ENCODE measurements at regions not wholly inside any gene's neighbourhood (a gene's known extent, or its start where the extent isn't known, plus 50 kb on each side); places are given as distances from the start of the nearest gene placed in this dataset.
"Not testable (repeated sequence)": the region's sequence is repeated elsewhere in the genome, so short reads cannot be mapped to it uniquely, and the experiment has no call there.

- no peak overlapping the region for H3K27ac Mint-ChIP-seq
- no peaks in the 10 kb centered on the region for H3K4me1 Mint-ChIP-seq (ENCODE audit: low read depth)
- H3K9me3 Mint-ChIP-seq: no peaks in the 10 kb centered on the region
- peaks cover 26% of the 10 kb centered on the region for H3K27me3 Mint-ChIP-seq
- H3K4me3 Mint-ChIP-seq: no peak overlapping the region
- intact Hi-C loops (cut with micrococcal nuclease): no loop called here
- H3K36me3 Mint-ChIP-seq (ENCODE audit: low read depth): no peaks in the 10 kb centered on the region
Measured at GRCh38 chr22:27075028-27075678, 417.8 kb downstream of the MIAT start.

GRCh38 chr22:27075891-27076290 lies 418.5 kb downstream of the MIAT start:
- no peak overlapping the region for H3K27ac Mint-ChIP-seq
- intact Hi-C loops (cut with micrococcal nuclease): no loop called here
- no peak overlapping the region for H3K4me3 Mint-ChIP-seq
- peaks cover 30% of the 10 kb centered on the region for H3K27me3 Mint-ChIP-seq
- H3K4me1 Mint-ChIP-seq (ENCODE audit: low read depth): no peaks in the 10 kb centered on the region
- H3K9me3 Mint-ChIP-seq: no peaks in the 10 kb centered on the region
- no peaks in the 10 kb centered on the region for H3K36me3 Mint-ChIP-seq (ENCODE audit: low read depth)

GRCh38 chr22:27078064-27078463 lies 420.7 kb downstream of the MIAT start:
- H3K4me1 Mint-ChIP-seq (ENCODE audit: low read depth); intact Hi-C loops (cut with micrococcal nuclease); H3K36me3 Mint-ChIP-seq (ENCODE audit: low read depth); H3K9me3 Mint-ChIP-seq; H3K27ac Mint-ChIP-seq; H3K4me3 Mint-ChIP-seq: not testable (repeated sequence)
- H3K27me3 Mint-ChIP-seq: peaks cover 32% of the 10 kb centered on the region

- Mint-ChIP-seq H3K36me3 (ENCODE audit: low read depth) (no peaks in the 10 kb centered on the region), H3K9me3 (no peaks in the 10 kb centered on the region), H3K4me1 (ENCODE audit: low read depth) (no peaks in the 10 kb centered on the region), H3K27me3 (peaks cover 28% of the 10 kb centered on the region), H3K4me3 (no peak overlapping the region), H3K27ac (no peak overlapping the region)
- intact Hi-C loops (cut with micrococcal nuclease): no loop called here
Measured at GRCh38 chr22:27080036-27080578, 422.7 kb downstream of the MIAT start.

- no peaks in the 10 kb centered on the region for H3K9me3 Mint-ChIP-seq
- no peaks in the 10 kb centered on the region for H3K36me3 Mint-ChIP-seq (ENCODE audit: low read depth)
- H3K27me3 Mint-ChIP-seq: peaks cover 34% of the 10 kb centered on the region
- H3K27ac Mint-ChIP-seq: no peak overlapping the region
- H3K4me3 Mint-ChIP-seq: no peak overlapping the region
- no peaks in the 10 kb centered on the region for H3K4me1 Mint-ChIP-seq (ENCODE audit: low read depth)
- intact Hi-C loops (cut with micrococcal nuclease): no loop called here
Measured at GRCh38 chr22:27080863-27081262, 423.5 kb downstream of the MIAT start.

GRCh38 chr22:27083610-27084009 lies 426.2 kb downstream of the MIAT start:
- no peaks in the 10 kb centered on the region for H3K4me1 Mint-ChIP-seq (ENCODE audit: low read depth)
- no peak overlapping the region for H3K27ac Mint-ChIP-seq
- intact Hi-C loops (cut with micrococcal nuclease): no loop called here
- no peak overlapping the region for H3K4me3 Mint-ChIP-seq
- no peaks in the 10 kb centered on the region for H3K9me3 Mint-ChIP-seq
- H3K36me3 Mint-ChIP-seq (ENCODE audit: low read depth): no peaks in the 10 kb centered on the region
- peaks cover 35% of the 10 kb centered on the region for H3K27me3 Mint-ChIP-seq

- Mint-ChIP-seq H3K27me3 (peaks cover 35% of the 10 kb centered on the region), H3K9me3 (no peaks in the 10 kb centered on the region), H3K4me3 (no peak overlapping the region), H3K36me3 (ENCODE audit: low read depth) (no peaks in the 10 kb centered on the region), H3K27ac (no peak overlapping the region), H3K4me1 (ENCODE audit: low read depth) (no peaks in the 10 kb centered on the region)
- intact Hi-C loops (cut with micrococcal nuclease): no loop called here
Measured at GRCh38 chr22:27084130-27084529, 426.7 kb downstream of the MIAT start.

- Mint-ChIP-seq H3K4me1 (ENCODE audit: low read depth) (no peaks in the 10 kb centered on the region), H3K9me3 (no peaks in the 10 kb centered on the region), H3K27me3 (peaks cover 25% of the 10 kb centered on the region), H3K27ac (no peak overlapping the region), H3K36me3 (ENCODE audit: low read depth) (no peaks in the 10 kb centered on the region), H3K4me3 (no peak overlapping the region)
- intact Hi-C loops (cut with micrococcal nuclease): no loop called here
Measured at GRCh38 chr22:27086080-27087044, 429.0 kb downstream of the MIAT start.

GRCh38 chr22:27087051-27087450 lies 429.7 kb downstream of the MIAT start:
- no peaks in the 10 kb centered on the region for H3K4me1 Mint-ChIP-seq (ENCODE audit: low read depth)

GRCh38 chr22:27088026-27088425 lies 430.6 kb downstream of the MIAT start:
- intact Hi-C loops (cut with micrococcal nuclease): no loop called here
- no peaks in the 10 kb centered on the region for H3K4me1 Mint-ChIP-seq (ENCODE audit: low read depth)
- no peaks in the 10 kb centered on the region for H3K9me3 Mint-ChIP-seq
- no peak overlapping the region for H3K4me3 Mint-ChIP-seq
- peaks cover 19% of the 10 kb centered on the region for H3K27me3 Mint-ChIP-seq
- no peak overlapping the region for H3K27ac Mint-ChIP-seq
- H3K36me3 Mint-ChIP-seq (ENCODE audit: low read depth): no peaks in the 10 kb centered on the region

More at GRCh38 chr22:27087051-27087450, 429.7 kb downstream of the MIAT start:
- peaks cover 25% of the 10 kb centered on the region for H3K27me3 Mint-ChIP-seq
- H3K9me3 Mint-ChIP-seq: no peaks in the 10 kb centered on the region
- intact Hi-C loops (cut with micrococcal nuclease): no loop called here
- H3K36me3 Mint-ChIP-seq (ENCODE audit: low read depth): no peaks in the 10 kb centered on the region
- H3K4me3 Mint-ChIP-seq: no peak overlapping the region
- H3K27ac Mint-ChIP-seq: no peak overlapping the region

GRCh38 chr22:27089264-27089663 lies 431.9 kb downstream of the MIAT start:
- H3K4me1 Mint-ChIP-seq (ENCODE audit: low read depth): no peaks in the 10 kb centered on the region
- no peak overlapping the region for H3K27ac Mint-ChIP-seq
- intact Hi-C loops (cut with micrococcal nuclease): no loop called here
- no peak overlapping the region for H3K4me3 Mint-ChIP-seq
- H3K27me3 Mint-ChIP-seq: peaks cover 16% of the 10 kb centered on the region
- no peaks in the 10 kb centered on the region for H3K9me3 Mint-ChIP-seq
- no peaks in the 10 kb centered on the region for H3K36me3 Mint-ChIP-seq (ENCODE audit: low read depth)

GRCh38 chr22:27090611-27091011 lies 433.2 kb downstream of the MIAT start:
- intact Hi-C loops (cut with micrococcal nuclease): no loop called here
- Mint-ChIP-seq H3K9me3 (no peaks in the 10 kb centered on the region), H3K27me3 (peaks cover 14% of the 10 kb centered on the region), H3K4me1 (ENCODE audit: low read depth) (no peaks in the 10 kb centered on the region), H3K27ac (no peak overlapping the region), H3K36me3 (ENCODE audit: low read depth) (no peaks in the 10 kb centered on the region), H3K4me3 (no peak overlapping the region)

GRCh38 chr22:27093422-27093821 lies 436.0 kb downstream of the MIAT start:
- Mint-ChIP-seq H3K27me3 (peaks cover 8% of the 10 kb centered on the region), H3K4me3 (no peak overlapping the region), H3K36me3 (ENCODE audit: low read depth) (no peaks in the 10 kb centered on the region), H3K9me3 (no peaks in the 10 kb centered on the region), H3K27ac (no peak overlapping the region), H3K4me1 (ENCODE audit: low read depth) (no peaks in the 10 kb centered on the region)
- intact Hi-C loops (cut with micrococcal nuclease): no loop called here

GRCh38 chr22:27094633-27095308 lies 437.4 kb downstream of the MIAT start:
- peaks cover 13% of the 10 kb centered on the region for H3K27me3 Mint-ChIP-seq
- intact Hi-C loops (cut with micrococcal nuclease): no loop called here
- no peaks in the 10 kb centered on the region for H3K36me3 Mint-ChIP-seq (ENCODE audit: low read depth)
- no peak overlapping the region for H3K27ac Mint-ChIP-seq
- no peaks in the 10 kb centered on the region for H3K9me3 Mint-ChIP-seq
- no peak overlapping the region for H3K4me3 Mint-ChIP-seq
- H3K4me1 Mint-ChIP-seq (ENCODE audit: low read depth): no peaks in the 10 kb centered on the region

Measured in dendritic cell treated with granulocyte-macrophage colony-stimulating factor and Interleukin-4, amounts not matched to agents 40 ng/mL and 50 ng/mL, for 4 days (primary cell).